Type B pancreatic cell (in vitro differentiated cells): ENCODE measurements at regions not wholly inside any gene's neighbourhood (a gene's known extent, or its start where the extent isn't known, plus 50 kb on each side); places are given as distances from the start of the nearest gene placed in this dataset.

ENCODE experiments used
- DNase-seq: peaks from one replicate; pipeline ENCODE4 v3.0.0; 2021; ENCODE audit warnings: mixed read lengths; ENCODE audit not compliant: unreplicated experiment; ENCODE audit errors: extremely low spot score
- H3K27ac Mint-ChIP-seq: 2 replicates; pipeline ENCODE4 v1.8.0; 2021; ENCODE audit warnings: mild to moderate bottlenecking, mixed read lengths
- H3K27me3 Mint-ChIP-seq: 2 replicates; pipeline ENCODE4 v1.8.0; 2021; ENCODE audit warnings: mixed read lengths
- H3K36me3 Mint-ChIP-seq: 2 replicates; pipeline ENCODE4 v1.8.0; 2021; ENCODE audit warnings: mixed read lengths
- H3K4me1 Mint-ChIP-seq: one replicate; pipeline ENCODE4 v1.8.0; 2021; ENCODE audit warnings: mixed read lengths; ENCODE audit not compliant: unreplicated experiment
- H3K4me3 Mint-ChIP-seq: 2 replicates; pipeline ENCODE4 v1.8.0; 2021; ENCODE audit warnings: mild to moderate bottlenecking, mixed read lengths
- H3K9me3 Mint-ChIP-seq: 2 replicates; pipeline ENCODE4 v1.8.0; 2021; ENCODE audit warnings: mixed read lengths
- CTCF ChIP-seq: fragments of 200-600 bp; sonication (generic); conservative IDR thresholded peaks from 2 replicates; pipeline ENCODE4 v1.5.0; 2021; ENCODE audit warnings: antibody characterized with exemption, mild to moderate bottlenecking

- Mint-ChIP-seq H3K36me3 (no peaks in the 10 kb centered on the region), H3K9me3 (peaks cover 2% of the 10 kb centered on the region), H3K4me3 (no peak overlapping the region), H3K27ac (no peak overlapping the region), H3K4me1 (no peaks in the 10 kb centered on the region), H3K27me3 (peaks cover 19% of the 10 kb centered on the region)
- no peak for DNase-seq
- TF ChIP-seq CTCF: peak; percentile 57
Measured at GRCh38 chr5:4905674-4906520, 234.2 kb upstream of the ADAMTS16 start.

GRCh38 chr5:4906786-4907185 is 233.3 kb upstream of the ADAMTS16 start:
- peaks cover 5% of the 10 kb centered on the region for H3K9me3 Mint-ChIP-seq
- H3K4me3 Mint-ChIP-seq: no peak overlapping the region
- H3K36me3 Mint-ChIP-seq: no peaks in the 10 kb centered on the region
- H3K4me1 Mint-ChIP-seq: no peaks in the 10 kb centered on the region
- peaks cover 23% of the 10 kb centered on the region for H3K27me3 Mint-ChIP-seq
- no peak overlapping the region for H3K27ac Mint-ChIP-seq
- no peak for DNase-seq
- no peak for TF ChIP-seq CTCF

- H3K27ac Mint-ChIP-seq: no peak overlapping the region
- no peak for TF ChIP-seq CTCF
- no peaks in the 10 kb centered on the region for H3K4me1 Mint-ChIP-seq
- no peak for DNase-seq
- H3K4me3 Mint-ChIP-seq: no peak overlapping the region
- H3K9me3 Mint-ChIP-seq: peaks cover 5% of the 10 kb centered on the region
- no peaks in the 10 kb centered on the region for H3K36me3 Mint-ChIP-seq
- peaks cover 23% of the 10 kb centered on the region for H3K27me3 Mint-ChIP-seq
Measured at GRCh38 chr5:4907571-4907970, 232.6 kb upstream of the ADAMTS16 start.

GRCh38 chr5:4909086-4909485 is 231.0 kb upstream of the ADAMTS16 start:
- DNase-seq: no peak
- Mint-ChIP-seq H3K36me3 (no peaks in the 10 kb centered on the region), H3K27me3 (peaks cover 21% of the 10 kb centered on the region), H3K4me1 (no peaks in the 10 kb centered on the region), H3K4me3 (no peak overlapping the region), H3K9me3 (peaks cover 5% of the 10 kb centered on the region), H3K27ac (no peak overlapping the region)
- TF ChIP-seq CTCF: no peak

- H3K36me3 Mint-ChIP-seq: no peaks in the 10 kb centered on the region
- DNase-seq: no peak
- H3K9me3 Mint-ChIP-seq: peaks cover 5% of the 10 kb centered on the region
- H3K27me3 Mint-ChIP-seq: peaks cover 21% of the 10 kb centered on the region
- no peak for TF ChIP-seq CTCF
- no peaks in the 10 kb centered on the region for H3K4me1 Mint-ChIP-seq
- no peak overlapping the region for H3K4me3 Mint-ChIP-seq
- H3K27ac Mint-ChIP-seq: no peak overlapping the region
Measured at GRCh38 chr5:4911646-4912403, 228.3 kb upstream of the ADAMTS16 start.
